SHP77 (cell line): ENCODE measurements at regions not wholly inside any gene's neighbourhood (a gene's known extent, or its start where the extent isn't known, plus 50 kb on each side); places are given as distances from the start of the nearest gene placed in this dataset.
"Not testable (repeated sequence)": the region's sequence is repeated elsewhere in the genome, so short reads cannot be mapped to it uniquely, and the experiment has no call there.

ENCODE experiments used
- DNase-seq, 2 experiments: peaks; one replicate each; lab custom pipeline; 2025; lab: John Stamatoyannopoulos, UW

DNA sequence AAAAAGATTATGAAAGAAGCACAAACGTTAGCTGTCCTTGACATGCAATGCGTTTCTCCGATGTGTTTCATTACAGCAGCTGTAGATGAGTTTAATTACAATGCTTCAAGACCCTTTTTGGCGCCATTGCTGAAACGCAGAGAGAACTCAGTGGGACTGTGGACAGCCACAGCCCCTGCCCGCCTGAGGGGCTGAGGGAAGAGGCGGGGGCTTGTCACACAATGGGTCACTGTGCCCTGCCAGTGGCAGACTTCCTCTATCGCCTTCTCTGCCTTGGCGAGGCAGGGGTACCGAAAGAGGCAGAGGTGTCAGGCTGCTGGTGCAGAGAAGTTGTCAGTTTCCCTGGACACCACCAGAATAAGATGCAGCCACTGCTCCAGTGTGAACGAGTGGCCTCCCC, 252.0 kb downstream of the NR2F2 start:
- DNase-seq = no peak

DNA sequence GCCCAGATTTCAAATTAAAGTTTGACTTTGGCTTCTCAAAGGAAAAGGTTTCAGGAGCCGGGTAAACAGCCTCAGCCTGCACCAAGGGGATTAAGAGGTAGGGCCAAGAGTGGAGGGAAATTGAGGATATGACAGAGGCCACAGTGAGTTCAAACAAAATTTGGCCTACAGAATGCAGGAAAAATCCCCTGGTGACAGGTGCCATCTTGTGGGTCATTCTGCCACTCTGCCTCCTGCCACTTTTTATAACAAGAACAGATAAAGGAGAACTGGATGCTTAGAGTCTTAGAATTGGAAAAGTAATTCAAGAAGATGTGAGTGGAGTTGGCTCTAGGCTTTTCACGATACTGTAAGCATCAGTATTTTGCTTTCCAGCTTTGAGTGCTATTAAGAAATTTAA, 253.2 kb downstream of the NR2F2 start:
- no peak for DNase-seq

DNA sequence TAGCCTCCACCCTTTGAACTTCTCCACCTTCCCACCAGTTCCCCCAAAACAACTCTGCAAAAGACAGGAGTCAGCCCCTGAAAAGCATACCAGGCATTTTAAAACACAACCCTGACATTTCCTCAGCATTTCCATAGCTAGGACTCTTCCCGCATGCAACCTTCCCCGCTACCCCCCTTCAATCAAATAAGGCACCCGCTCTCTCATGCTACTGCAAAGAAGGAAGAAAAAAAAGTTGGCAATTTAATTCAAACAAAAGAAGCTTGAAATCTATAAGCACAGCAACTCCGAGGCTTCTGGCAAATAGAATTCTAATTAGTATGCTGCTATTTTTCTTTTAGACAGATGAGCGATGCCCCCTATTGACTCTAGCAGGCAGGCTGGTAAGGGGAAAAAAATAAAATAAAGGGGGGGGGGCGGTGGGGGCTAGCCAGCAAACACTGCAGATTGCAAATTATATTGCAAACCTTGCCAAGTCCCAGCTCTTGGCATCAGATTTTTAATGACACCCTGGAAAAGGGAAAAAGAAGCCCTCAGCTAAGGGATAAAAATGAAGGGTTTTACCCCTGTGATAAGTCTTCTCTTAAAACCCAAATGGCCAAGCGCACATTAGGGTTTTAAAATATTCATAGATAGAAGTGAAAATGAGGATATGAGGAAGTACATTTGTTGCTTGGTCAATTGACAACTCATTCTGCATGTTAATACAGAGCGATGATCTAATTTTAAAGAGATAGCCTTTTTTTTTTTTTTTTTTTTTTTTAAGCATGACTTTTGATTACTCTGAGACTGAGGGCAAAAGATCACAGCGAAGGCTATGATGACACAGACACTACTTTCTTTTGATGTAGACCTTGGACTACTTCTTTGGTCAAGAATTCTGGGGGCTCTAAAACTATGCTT, 255.2 kb downstream of the NR2F2 start:
- DNase-seq = no peak

DNA sequence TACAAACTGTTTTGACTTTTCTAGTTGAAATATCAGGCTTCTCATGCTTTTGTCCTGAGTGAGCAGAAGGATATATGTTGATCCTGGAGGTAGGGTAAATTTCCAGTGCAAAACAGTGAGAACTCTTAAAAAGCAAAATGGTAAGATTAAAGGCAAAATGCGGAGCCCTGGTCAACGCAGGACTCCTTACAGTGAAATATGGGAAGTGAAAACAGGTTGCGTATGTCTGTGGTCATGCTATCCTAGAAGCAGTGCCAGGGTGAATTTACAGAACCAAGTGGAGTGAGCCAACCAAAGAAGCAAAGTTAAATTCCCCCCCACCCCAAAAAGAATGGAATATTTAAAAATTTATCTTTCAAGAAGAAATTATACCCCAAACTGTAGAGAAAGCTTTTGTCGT, 256.4 kb downstream of the NR2F2 start:
- DNase-seq = no peak

DNA sequence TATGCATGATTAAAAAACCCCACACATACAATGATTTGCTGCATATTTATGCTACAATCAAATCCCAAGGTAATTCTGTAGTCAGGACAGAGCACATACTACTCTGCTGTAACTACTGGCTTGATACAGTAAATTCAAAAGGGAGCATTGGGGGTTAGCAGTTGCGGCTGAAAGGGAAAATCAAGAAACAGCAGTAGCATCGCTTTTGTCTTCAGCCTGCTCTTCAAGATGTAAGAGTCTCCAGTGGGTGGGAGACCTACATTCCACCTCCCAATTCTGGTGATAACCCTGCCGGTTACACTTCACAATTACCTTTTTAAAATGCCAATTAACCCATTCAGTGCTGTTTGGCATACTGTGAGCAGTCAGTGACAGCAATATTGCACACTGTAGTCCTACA, 259.4 kb downstream of the NR2F2 start:
- DNase-seq = no peak

DNA sequence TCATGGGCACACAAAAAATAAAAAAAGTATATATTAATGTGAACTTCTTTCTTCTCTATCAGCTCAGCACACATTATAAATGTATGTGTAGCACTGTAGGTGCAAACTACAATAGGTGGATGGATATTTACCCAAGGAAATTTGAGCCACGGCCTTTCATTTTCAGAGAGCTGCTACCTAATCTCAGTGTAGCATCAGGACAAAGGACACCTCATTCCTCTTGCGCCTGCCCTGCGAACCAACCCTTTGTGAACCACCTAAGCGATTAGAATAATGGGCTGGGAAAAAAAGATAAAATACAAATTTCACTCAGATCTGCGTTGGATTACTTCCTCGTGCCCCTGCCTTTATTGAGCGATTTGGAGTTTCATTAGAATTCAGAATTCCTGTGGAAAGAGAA, 263.2 kb downstream of the NR2F2 start:
- DNase-seq = peak in 1 of 2 experiments; percentile 2

DNA sequence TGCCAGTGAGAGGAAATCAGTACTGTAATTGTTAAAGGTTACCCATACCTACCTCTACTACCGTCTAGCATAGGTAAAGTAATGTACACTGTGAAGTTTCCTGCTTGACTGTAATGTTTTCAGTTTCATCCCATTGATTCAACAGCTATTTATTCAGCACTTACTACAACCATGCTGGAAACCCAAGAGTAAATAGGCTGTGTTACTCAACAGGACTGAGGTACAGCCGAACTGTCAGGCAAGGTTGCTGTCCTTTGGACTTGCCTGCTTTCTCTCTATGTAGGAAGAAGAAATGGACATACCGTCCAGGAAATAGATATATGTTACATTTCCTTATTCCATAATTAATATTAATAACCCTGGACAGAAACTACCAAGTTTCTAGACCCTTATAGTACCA, 265.5 kb downstream of the NR2F2 start:
- no peak for DNase-seq

DNA sequence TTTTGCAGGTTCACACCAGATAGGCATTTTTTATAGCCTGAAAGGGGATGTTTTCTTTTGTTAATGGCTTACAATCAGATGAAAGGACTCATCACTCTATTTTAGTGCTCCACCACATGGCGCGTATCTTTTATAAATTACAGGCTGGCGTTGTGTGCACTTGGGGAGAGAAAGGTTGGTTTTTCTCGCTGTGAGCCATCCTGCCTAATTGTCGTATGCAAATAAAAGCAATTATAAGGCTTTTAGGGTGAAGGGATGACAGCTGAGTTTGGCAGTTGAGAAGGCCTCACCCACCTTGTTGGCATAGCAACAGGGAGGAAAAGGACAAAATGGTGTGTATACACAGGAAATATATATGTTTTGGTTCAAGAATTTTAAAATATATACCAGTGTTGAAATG, 268.0 kb downstream of the NR2F2 start:
- DNase-seq = no peak

DNA sequence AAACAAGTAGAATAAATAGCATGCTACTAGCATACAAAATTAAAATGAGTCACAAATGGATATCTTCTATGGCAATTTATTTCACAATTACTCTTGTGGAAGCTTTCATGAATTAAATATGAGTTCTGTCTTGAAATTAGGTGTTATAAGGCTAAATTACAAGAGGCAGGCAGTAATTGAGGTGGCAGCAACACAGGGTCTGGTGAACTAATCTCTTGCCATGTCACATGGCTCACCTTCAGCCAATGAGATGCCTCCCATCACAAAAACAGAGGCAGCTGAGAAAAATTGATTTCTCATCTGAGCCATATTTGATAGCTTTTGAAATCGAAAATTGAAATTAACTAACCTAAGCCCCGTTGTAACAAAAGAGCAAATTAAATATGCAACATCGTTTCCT, 268.8 kb downstream of the NR2F2 start:
- no peak for DNase-seq

DNA sequence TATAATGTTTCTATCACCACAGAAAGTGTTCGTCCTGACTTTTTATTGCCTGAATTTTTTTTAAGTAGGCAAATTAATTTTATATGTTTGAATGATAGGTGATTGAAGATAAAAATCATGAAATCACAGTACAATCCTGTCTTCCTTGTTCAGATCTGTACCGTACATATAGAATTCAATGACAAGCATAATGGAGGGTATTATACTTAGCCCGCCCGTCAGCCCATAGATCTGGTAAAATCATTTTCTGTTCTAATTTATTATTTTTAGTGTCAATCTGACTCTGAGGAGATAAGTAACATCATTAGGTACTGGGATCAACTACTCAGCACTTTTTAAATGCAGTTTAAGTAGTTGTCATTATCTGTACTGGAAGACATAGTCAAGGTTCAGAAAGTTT, 269.9 kb downstream of the NR2F2 start:
- no peak for DNase-seq

DNA sequence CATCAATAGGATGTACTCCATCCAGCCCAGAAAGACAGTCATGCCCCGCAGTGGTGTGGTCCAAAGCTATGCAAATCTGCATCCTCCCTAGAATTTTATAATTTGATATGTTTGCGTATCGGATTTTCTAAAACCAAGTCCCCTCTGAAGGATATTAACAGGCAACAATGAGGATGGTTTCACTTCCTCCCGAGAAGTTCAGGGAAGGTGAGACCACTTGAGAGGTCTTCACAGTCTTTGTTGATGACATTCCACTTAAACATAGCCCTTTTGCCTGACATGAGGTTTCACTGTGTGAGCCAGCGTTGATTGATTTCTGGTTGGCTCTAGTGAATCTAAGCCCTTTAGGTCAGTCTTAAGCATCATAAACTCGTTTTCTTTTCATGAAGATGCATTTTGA, 276.1 kb downstream of the NR2F2 start:
- no peak for DNase-seq

DNA sequence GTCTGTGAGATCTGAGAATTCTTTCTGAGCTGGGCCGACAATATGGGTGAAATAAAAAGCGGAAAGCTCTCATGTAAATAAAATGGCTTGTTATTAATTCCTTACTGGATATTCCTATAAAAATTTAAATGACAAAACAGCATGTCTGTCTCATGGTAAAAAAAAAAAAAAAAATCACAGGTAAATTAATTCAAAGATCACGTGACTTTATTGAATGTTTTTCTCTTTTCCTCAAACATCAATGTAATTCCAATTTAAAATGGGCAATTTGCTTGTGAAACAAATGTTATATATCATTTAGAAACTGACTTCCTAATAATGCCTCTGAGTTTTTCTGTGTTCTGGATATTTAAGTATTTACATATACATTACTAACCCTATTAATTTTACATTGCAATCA, 280.3 kb downstream of the NR2F2 start:
- DNase-seq = no peak

DNA sequence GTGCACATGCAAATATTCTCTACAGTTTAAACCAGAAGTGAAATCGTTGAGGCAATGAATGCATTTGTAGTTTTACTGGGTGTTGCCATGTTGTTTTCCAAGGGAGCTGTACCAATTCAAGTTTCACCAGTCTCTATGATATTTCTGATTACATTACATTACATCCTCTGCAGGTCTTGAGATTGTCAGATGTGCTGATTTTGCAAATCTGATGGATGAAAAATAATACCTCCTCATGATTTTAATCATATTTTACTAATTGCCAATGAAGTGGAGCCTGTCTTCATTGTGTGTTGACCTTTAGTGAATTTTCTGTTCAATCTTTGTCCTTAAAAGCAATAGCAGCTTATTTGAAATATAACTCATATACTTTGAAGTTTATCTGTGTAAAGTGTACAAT, 282.4 kb downstream of the NR2F2 start:
- DNase-seq = no peak

DNA sequence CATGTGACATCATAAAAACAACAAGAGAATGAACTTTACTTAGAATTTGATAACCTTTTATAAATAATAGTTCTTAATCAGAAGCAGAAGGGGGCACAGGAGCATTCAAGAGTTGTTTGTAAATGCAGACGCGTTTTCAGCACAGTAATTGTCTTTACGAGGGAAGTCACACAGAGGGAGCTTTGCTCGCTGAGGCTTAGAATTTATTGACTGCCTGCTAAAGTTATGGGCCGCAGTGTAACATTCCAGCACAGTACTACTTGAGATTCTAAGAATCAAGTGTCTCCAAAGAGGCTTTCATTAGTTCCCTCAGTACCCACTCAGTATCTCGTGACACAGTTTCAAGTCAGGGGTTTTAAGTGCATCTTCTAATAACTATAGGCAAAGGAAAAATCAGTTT, 288.7 kb downstream of the NR2F2 start:
- no peak for DNase-seq

DNA sequence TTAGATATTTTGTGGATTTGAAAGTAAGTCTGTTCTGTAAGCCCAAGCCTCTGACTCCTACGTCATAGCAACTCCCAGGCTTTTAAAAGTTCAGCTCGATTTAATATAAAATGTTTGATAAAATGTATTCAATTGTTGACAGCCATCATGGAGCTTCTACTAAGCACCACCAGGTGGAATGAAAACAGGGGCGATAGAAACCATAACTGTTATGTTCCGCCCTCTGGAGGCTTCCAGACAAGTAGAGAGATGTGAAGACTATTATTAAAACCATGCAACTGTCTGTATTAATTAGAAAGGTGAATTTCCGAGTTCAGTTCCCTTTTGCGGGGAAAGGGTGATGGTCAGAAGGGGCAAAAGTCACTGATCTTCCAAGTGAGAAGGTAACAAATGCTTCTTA, 292.2 kb downstream of the NR2F2 start:
- DNase-seq = no peak

DNA sequence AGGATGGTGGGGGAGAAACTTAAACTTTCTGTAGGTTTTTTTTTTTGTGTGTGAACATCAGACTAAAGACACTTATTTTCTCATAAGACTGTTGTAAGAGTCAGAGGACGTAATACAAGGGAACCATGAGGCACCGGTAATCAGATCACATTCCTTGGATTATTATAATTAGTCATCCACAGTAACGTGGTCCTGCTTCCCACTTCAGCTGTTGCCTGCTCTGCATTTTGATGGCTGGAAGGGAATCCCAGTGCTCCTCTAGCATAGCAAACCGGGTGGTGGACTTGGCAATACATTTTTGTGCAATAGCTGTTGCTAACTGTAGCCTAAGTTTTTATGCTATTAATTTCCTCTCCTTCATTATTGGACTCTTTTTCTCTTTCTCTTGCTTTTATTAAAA, 294.8 kb downstream of the NR2F2 start:
- DNase-seq = no peak

DNA sequence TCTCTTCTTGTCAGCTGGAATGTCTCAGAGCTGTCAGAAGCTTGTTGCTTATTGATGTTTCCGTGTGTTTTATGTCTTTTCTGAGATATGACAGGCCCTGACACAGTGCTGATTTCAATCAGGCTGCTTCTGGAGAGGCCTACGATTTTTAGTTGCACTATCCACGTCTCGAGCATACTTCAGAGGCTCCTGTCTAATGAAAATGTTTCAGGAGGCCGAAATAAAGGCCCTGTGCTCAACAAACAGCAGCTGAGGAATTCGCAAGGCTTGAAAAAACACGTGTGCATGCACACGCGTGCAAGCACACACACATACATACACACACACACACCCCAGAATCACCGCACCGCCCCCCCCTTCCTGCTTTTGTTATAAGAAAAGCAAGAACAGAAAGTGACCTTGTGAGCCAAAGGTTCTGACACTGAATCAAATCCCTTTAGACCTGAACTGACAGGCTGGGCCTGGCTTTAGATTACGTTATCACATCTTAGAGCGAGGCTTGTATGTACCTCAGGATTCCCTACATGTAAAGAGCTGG, 296.6 kb downstream of the NR2F2 start:
- DNase-seq = no peak

DNA sequence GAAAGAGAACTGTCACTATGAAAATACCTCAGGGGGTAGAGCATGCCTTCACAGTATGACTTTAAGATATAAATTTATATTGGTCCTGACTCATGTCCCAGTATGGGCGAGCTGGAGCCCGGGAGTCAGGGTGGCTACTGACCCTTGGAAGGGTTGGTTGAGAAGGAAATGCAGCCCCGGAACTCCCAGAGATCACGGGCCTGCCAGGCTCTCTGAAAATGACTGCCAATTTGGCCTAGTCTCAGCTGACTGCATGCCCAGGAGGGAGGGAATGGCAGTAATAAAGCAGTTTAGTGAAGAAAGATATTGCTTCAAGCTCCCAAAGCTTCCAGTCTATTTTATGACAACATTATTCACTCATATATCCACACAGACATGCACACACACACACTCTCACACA, 299.0 kb downstream of the NR2F2 start:
- DNase-seq = no peak

DNA sequence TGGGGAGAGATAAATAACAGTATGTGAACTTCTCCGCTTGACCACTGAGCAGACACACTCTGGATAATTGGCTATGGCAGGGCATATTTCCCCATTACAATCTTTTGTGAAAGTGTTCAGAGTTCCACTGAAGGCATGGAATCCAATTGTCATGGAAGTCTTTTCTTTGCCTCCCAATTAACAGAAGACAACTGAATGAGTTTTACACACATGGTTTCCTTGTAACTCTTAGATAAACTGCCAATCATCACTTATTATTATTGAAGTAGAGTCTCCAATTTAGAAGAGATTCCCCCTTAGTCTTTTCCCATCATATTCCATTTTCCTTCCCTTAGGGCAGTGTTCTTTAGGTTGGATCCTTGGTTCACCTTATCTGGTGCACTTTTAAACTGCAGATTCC, 308.3 kb downstream of the NR2F2 start:
- DNase-seq = no peak

DNA sequence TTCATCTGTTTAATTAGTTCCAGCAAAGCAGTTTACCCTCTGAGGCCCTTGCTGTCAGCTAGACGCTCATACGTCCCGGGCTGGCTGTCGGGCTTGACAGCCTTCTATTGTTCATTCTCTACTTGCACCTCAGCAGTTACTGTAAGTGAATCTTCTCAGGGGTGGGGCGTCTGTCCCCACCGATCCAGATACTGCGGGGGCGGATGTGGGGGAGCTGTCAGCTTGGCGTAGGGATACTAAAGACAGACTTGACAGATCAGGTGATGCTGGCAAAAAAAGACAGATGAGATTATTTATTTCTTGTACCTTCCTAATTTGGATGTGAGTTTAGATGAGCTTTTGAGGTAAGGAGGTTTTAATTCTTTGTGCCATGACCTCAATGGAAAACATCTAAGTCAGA, 315.3 kb downstream of the NR2F2 start:
- DNase-seq = no peak

DNA sequence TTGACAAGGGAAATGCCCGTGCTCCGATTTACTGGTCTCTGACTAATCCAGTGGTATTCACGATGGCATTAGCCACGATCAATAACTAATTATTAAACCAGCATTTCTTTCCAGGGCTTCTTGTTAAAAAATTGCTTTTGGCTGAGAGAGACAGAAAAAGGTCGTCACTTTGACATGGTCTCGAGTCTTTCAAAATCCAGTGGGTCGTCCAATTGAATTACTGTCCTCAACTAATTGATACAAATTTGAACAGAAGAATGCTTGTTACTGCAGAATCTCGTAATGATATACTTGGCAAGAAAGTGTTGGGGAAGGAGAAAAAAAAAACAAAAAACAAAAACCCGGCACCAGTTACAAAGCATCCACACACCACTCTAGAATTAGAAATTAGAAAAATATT, 318.4 kb downstream of the NR2F2 start:
- no peak for DNase-seq

DNA sequence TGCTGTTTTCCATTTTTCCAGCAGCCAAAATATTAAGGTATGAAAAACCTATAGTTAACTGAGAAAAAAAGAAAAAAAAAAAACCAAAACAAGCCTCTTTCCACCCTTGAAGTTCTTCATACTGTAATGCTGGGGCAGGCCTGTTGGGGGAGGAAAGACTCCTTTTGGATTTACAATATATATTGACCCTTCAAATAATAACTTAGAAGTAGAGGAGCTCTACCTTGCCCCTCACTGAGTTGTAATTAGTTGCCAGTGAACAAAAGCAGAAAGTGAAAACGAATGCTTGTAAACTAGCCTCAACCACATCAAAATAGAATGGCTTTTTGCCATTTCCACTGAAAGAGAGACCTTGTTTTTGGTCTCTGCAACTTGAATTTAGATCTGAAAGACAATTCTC, 326.6 kb downstream of the NR2F2 start:
- DNase-seq = no peak

DNA sequence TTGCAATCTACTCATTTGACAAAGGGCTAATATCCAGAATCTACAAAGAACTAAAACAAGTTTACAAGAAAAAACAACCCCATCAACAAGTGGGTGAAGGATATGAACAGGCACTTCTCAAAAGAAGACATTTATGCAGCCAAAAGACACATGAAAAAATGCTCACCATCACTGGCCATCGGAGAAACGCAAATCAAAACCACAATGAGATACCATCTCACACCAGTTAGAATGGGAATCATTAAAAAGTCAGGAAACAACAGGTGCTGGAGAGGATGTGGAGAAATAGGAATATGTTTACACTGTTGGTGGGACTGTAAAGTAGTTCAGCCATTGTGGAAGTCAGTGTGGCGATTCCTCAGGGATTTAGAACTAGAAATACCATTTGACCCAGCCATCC, 336.5 kb downstream of the NR2F2 start:
- DNase-seq = not testable (repeated sequence)

DNA sequence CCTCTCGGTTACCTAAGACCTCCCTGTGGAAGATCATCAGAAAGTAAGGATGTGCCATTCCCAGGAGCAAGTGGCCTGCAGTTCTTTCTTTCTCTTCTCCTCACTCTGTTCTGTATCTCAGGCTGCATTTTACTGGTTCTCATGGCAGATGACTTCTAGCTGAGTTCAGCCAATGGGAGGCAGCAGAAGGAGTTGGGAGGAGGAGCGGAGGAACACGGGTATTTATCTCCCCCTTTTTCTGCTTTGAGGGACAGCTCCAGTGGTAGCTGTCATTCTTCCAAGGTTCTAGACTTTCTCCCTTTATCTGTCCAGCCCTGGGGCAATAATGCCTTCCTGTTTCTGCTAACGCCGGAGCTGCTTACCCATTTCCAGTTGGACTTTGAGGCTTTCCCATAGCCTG, 339.9 kb downstream of the NR2F2 start:
- DNase-seq = no peak
